ENCODE measurements at regions not wholly inside any gene's neighbourhood (a gene's known extent, or its start where the extent isn't known, plus 50 kb on each side); places are given as distances from the start of the nearest gene placed in this dataset.

DNA sequence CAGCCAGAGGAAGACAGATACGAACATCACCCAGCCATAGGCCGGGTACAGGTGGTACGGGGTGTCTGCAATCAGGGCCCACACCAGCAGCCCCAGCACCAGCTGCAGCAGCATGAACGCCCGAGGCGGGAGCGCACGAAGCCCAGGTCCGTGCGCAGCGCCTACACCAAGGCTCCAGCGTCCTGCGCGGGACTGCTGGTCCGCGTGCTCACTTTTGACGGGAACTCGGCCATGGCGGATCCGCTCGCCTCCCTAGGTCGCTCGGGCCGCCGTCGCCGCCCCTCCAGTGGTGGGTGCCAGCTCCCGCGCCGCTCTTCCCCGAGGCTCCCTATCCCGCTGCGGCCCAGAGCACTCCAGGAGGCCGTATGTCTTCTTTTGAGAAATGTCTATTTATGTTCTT, 181.2 kb upstream of the DIPK2B start:
- no peak for TF ChIP-seq CTCF (IDR thresholded peaks at IDR 0.05; ENCODE audit: extremely low read depth, low read depth, low read length)
- Histone ChIP-seq H4K20me1 (ENCODE audit: insufficient read depth, low read length) (no peaks in the 10 kb centered on the region), H3K79me2 (ENCODE audit: insufficient read depth, low read length) (no peaks in the 10 kb centered on the region), H3K4me2 (ENCODE audit: insufficient read depth, low read length) (no peak overlapping the region), H3K4me3 (ENCODE audit: insufficient read depth, low read length) (no peak overlapping the region), H3K9me3 (ENCODE audit: low read depth, low read length) (no peaks in the 10 kb centered on the region), H3K4me1 (ENCODE audit: insufficient read depth, low read length) (peaks cover 14% of the 10 kb centered on the region), H2AFZ (ENCODE audit: low read length) (no peak overlapping the region), H3K27me3 (ENCODE audit: insufficient read depth, low read length) (peaks cover 3% of the 10 kb centered on the region), H3K36me3 (ENCODE audit: insufficient read depth, low read length) (no peaks in the 10 kb centered on the region), H3K27ac (ENCODE audit: low read depth, low read length) (no peak overlapping the region)
- no peak for DNase-seq (ENCODE audit: insufficient read length, low spot score, missing footprints)

DNA sequence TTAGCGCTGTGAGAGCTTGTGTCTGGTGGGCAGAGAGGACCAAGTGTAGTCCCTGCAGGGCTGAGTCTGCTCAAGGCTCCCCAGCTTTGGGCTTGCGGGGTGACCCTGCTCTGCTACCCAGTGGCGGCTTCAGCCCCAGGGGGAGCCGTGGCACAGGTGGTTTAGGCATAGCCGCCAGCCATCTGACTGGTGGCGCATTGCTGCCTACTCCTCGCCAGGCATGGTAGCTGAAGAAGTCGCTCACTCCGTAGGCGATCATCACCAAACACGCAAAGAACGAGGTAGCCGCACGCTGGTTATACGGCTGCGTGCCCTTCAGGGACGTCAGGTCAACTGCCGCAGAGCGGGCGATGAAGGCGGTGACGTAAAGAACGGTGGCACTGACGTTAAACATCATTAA, 180.7 kb upstream of the DIPK2B start:
- Histone ChIP-seq H3K4me1 (ENCODE audit: insufficient read depth, low read length) (peaks cover 12% of the 10 kb centered on the region), H3K27ac (ENCODE audit: low read depth, low read length) (no peak overlapping the region), H3K27me3 (ENCODE audit: insufficient read depth, low read length) (peaks cover 3% of the 10 kb centered on the region), H3K36me3 (ENCODE audit: insufficient read depth, low read length) (no peaks in the 10 kb centered on the region), H4K20me1 (ENCODE audit: insufficient read depth, low read length) (no peaks in the 10 kb centered on the region), H3K79me2 (ENCODE audit: insufficient read depth, low read length) (no peaks in the 10 kb centered on the region), H3K4me3 (ENCODE audit: insufficient read depth, low read length) (no peak overlapping the region), H2AFZ (ENCODE audit: low read length) (no peak overlapping the region), H3K4me2 (ENCODE audit: insufficient read depth, low read length) (no peak overlapping the region), H3K9me3 (ENCODE audit: low read depth, low read length) (no peaks in the 10 kb centered on the region)
- no peak for DNase-seq (ENCODE audit: insufficient read length, low spot score, missing footprints)
- TF ChIP-seq CTCF (IDR thresholded peaks at IDR 0.05; ENCODE audit: extremely low read depth, low read depth, low read length), result no peak

GRCh38 chrX:45379236-45379635, 178.6 kb upstream of the DIPK2B start:
- H3K4me2 ChIP-seq (ENCODE audit: insufficient read depth, low read length), result no peak overlapping the region
- peaks cover 3% of the 10 kb centered on the region for H3K9me3 ChIP-seq (ENCODE audit: low read depth, low read length)
- DNase-seq (ENCODE audit: insufficient read length, low spot score, missing footprints), result no peak
- H3K79me2 ChIP-seq (ENCODE audit: insufficient read depth, low read length), result no peaks in the 10 kb centered on the region
- no peaks in the 10 kb centered on the region for H3K4me1 ChIP-seq (ENCODE audit: insufficient read depth, low read length)
- no peak overlapping the region for H3K4me3 ChIP-seq (ENCODE audit: insufficient read depth, low read length)
- H3K27ac ChIP-seq (ENCODE audit: low read depth, low read length), result no peak overlapping the region
- H3K36me3 ChIP-seq (ENCODE audit: insufficient read depth, low read length), result no peaks in the 10 kb centered on the region
- H4K20me1 ChIP-seq (ENCODE audit: insufficient read depth, low read length), result no peaks in the 10 kb centered on the region
- H3K27me3 ChIP-seq (ENCODE audit: insufficient read depth, low read length), result peaks cover 3% of the 10 kb centered on the region
- no peak for TF ChIP-seq CTCF (IDR thresholded peaks at IDR 0.05; ENCODE audit: extremely low read depth, low read depth, low read length)
- no peak overlapping the region for H2AFZ ChIP-seq (ENCODE audit: low read length)

GRCh38 chrX:45372151-45372550, 171.5 kb upstream of the DIPK2B start:
- H3K4me1 ChIP-seq (ENCODE audit: insufficient read depth, low read length), result no peaks in the 10 kb centered on the region
- no peak for TF ChIP-seq CTCF (IDR thresholded peaks at IDR 0.05; ENCODE audit: extremely low read depth, low read depth, low read length)

More at GRCh38 chrX:45372151-45372550, 171.5 kb upstream of the DIPK2B start:
- Histone ChIP-seq H3K4me2 (ENCODE audit: insufficient read depth, low read length) (no peak overlapping the region), H3K9me3 (ENCODE audit: low read depth, low read length) (peaks cover 4% of the 10 kb centered on the region), H3K36me3 (ENCODE audit: insufficient read depth, low read length) (no peaks in the 10 kb centered on the region), H3K27ac (ENCODE audit: low read depth, low read length) (no peak overlapping the region), H3K4me3 (ENCODE audit: insufficient read depth, low read length) (no peak overlapping the region), H3K27me3 (ENCODE audit: insufficient read depth, low read length) (peaks cover 3% of the 10 kb centered on the region), H2AFZ (ENCODE audit: low read length) (no peak overlapping the region), H4K20me1 (ENCODE audit: insufficient read depth, low read length) (no peaks in the 10 kb centered on the region), H3K79me2 (ENCODE audit: insufficient read depth, low read length) (no peaks in the 10 kb centered on the region)
- DNase-seq (ENCODE audit: insufficient read length, low spot score, missing footprints), result no peak
